SK-N-SH (cell line): ENCODE measurements at regions not wholly inside any gene's neighbourhood (a gene's known extent, or its start where the extent isn't known, plus 50 kb on each side); places are given as distances from the start of the nearest gene placed in this dataset.

Source experiments
- CTCF ChIA-PET: fragments of 300-600, 350-600 bp; formaldehyde crosslinking; extraction: SDS; loops from one replicate; lab custom pipeline; 2021; lab: Yijun Ruan, JAX
- POLR2A ChIA-PET: fragments of 350-600 bp; sonication (Branson Sonifier 250); formaldehyde crosslinking; extraction: SDS; loops from one replicate; lab custom pipeline; 2020; ENCODE audit warnings: antibody characterized with exemption, inconsistent platforms; lab: Yijun Ruan, JAX
- DNase-seq: peaks from one replicate; pipeline ENCODE4 v3.0.0; 2012
- H2AFZ ChIP-seq: fragments of 200-600 bp; sonication (generic); 2 replicates; pipeline ENCODE4 v1.8.1; 2016; ENCODE audit warnings: antibody characterized with exemption, mild to moderate bottlenecking, low read depth
- H3F3A ChIP-seq: fragments of 200-600 bp; sonication (generic); replicated peaks from 2 replicates; pipeline ENCODE3; 2016; ENCODE audit warnings: antibody characterized with exemption, mild to moderate bottlenecking; ENCODE audit not compliant: insufficient read depth
- H3K27ac ChIP-seq, 2 experiments: fragments of 200-500 bp in 1 of 2; fragments of 200-600 bp in 1 of 2; sonication (Bioruptor generic) in 1 of 2; sonication (generic), shearing (Covaris generic) in 1 of 2; 2 replicates each; pipeline versions ENCODE4 v1.5.1 to v1.6.1; 2014 to 2016; ENCODE audit warnings: low read depth in 2 of 2, inconsistent platforms in 1 of 2, low read length in 1 of 2, mild to moderate bottlenecking in 1 of 2, mixed read lengths in 1 of 2
- H3K27me3 ChIP-seq: fragments of 200-600 bp; sonication (generic), shearing (Covaris generic); 2 replicates; pipeline ENCODE4 v1.6.1; 2016; ENCODE audit warnings: mixed run types; ENCODE audit not compliant: insufficient read depth
- H3K36me3 ChIP-seq, 2 experiments: fragments of 200-500 bp in 1 of 2; fragments of 200-600 bp in 1 of 2; sonication (Bioruptor generic) in 1 of 2; sonication (generic) in 1 of 2; replicated peaks in 1 of 2; 2 replicates each; pipeline versions ENCODE3 to v1.5.1; 2014 to 2016; ENCODE audit warnings: low read length in 1 of 2, mild to moderate bottlenecking in 1 of 2; ENCODE audit not compliant: insufficient read depth in 2 of 2, control insufficient read depth in 1 of 2
- H3K4me1 ChIP-seq, 2 experiments: fragments of 200-500 bp in 1 of 2; fragments of 200-600 bp in 1 of 2; sonication (Bioruptor generic) in 1 of 2; sonication (generic), shearing (Covaris generic) in 1 of 2; 2 replicates each; pipeline versions ENCODE4 v1.5.1 to v1.6.1; 2014 to 2016; ENCODE audit warnings: low read depth in 1 of 2, low read length in 1 of 2, mixed run types in 1 of 2; ENCODE audit not compliant: insufficient read depth in 2 of 2, control insufficient read depth in 1 of 2
- H3K4me2 ChIP-seq: fragments of 200-600 bp; sonication (generic), shearing (Covaris generic); 2 replicates; pipeline ENCODE4 v1.6.1; 2017; ENCODE audit warnings: mixed run types
- H3K4me3 ChIP-seq, 2 experiments: fragments of 200-500 bp in 1 of 2; fragments of 200-600 bp in 1 of 2; sonication (Bioruptor generic) in 1 of 2; sonication (generic), shearing (Covaris generic) in 1 of 2; 2 replicates each; pipeline versions ENCODE4 v1.5.1 to v1.8.1; 2014 to 2016; ENCODE audit warnings: low read depth in 2 of 2, inconsistent platforms in 1 of 2, low read length in 1 of 2, mild to moderate bottlenecking in 1 of 2, mixed read lengths in 1 of 2, moderate library complexity in 1 of 2
- H3K79me2 ChIP-seq: fragments of 200-600 bp; sonication (generic); 2 replicates; pipeline ENCODE4 v1.8.1; 2017; ENCODE audit warnings: mild to moderate bottlenecking; ENCODE audit not compliant: insufficient read depth
- H3K9ac ChIP-seq: fragments of 200-600 bp; sonication (generic); 2 replicates; pipeline ENCODE4 v1.6.1; 2017; ENCODE audit warnings: mixed run types
- H3K9me2 ChIP-seq: fragments of 200-600 bp; sonication (generic); 2 replicates; pipeline ENCODE4 v1.6.1; 2017; ENCODE audit warnings: mixed run types
- H3K9me3 ChIP-seq: fragments of 200-600 bp; sonication (generic); 2 replicates; pipeline ENCODE4 v1.6.1; 2017; ENCODE audit warnings: mixed run types, mild to moderate bottlenecking, moderate library complexity
- H4K20me1 ChIP-seq: fragments of 200-600 bp; sonication (generic); 2 replicates; pipeline ENCODE4 v1.6.1; 2017; ENCODE audit warnings: mild to moderate bottlenecking, mixed run types; ENCODE audit not compliant: insufficient read depth
- CHD2 ChIP-seq: fragments of 150-350 bp; IDR thresholded peaks from 2 replicates; pipeline ENCODE4 v1.6.1; 2018; ENCODE audit warnings: low read length; ENCODE audit not compliant: partially characterized antibody
- CTCF ChIP-seq: fragments of 200-600 bp; sonication (generic); IDR thresholded peaks from 2 replicates; pipeline ENCODE4 v1.6.1; 2017; ENCODE audit warnings: antibody characterized with exemption, mild to moderate bottlenecking, moderate library complexity
- EP300 ChIP-seq, 2 experiments: IDR thresholded peaks; 2 replicates each; pipeline versions ENCODE4 v1.4.0 to v1.6.1; 2012; ENCODE audit warnings: borderline replicate concordance in 1 of 2, low read depth in 1 of 2, low read length in 1 of 2
- FOSL2 ChIP-seq: IDR thresholded peaks from 2 replicates; pipeline ENCODE4 v1.4.0; 2012; ENCODE audit warnings: low read depth, mild to moderate bottlenecking, moderate library complexity, borderline replicate concordance
- FOXJ3 ChIP-seq: sonication (generic); formaldehyde crosslinking; IDR thresholded peaks from 2 replicates; pipeline ENCODE4 v1.5.1; 2020; ENCODE audit warnings: mild to moderate bottlenecking, missing genetic modification reagents
- FOXM1 ChIP-seq: IDR thresholded peaks from 2 replicates; pipeline ENCODE4 v1.4.0; 2012; ENCODE audit warnings: low read depth, mild to moderate bottlenecking
- GABPA ChIP-seq: IDR thresholded peaks from 2 replicates; pipeline ENCODE4 v1.4.0; 2012; ENCODE audit warnings: low read depth, mild to moderate bottlenecking
- GATA2 ChIP-seq: sonication (generic); formaldehyde crosslinking; IDR thresholded peaks from 2 replicates; pipeline ENCODE4 v1.5.0; 2020; ENCODE audit warnings: mild to moderate bottlenecking, missing genetic modification reagents
- JUND ChIP-seq: IDR thresholded peaks from 2 replicates; pipeline ENCODE4 v1.4.0; 2012
- MEF2A ChIP-seq: IDR thresholded peaks from 2 replicates; pipeline ENCODE4 v1.4.0; 2012; ENCODE audit warnings: low read depth, borderline replicate concordance
- MXI1 ChIP-seq: IDR thresholded peaks from 2 replicates; pipeline ENCODE4 v1.6.1; 2012; ENCODE audit warnings: mild to moderate bottlenecking, low read depth, low read length, improper control_type of control experiment
- NFIC ChIP-seq: IDR thresholded peaks from 2 replicates; pipeline ENCODE4 v1.4.0; 2012; ENCODE audit warnings: borderline replicate concordance
- NRF1 ChIP-seq: IDR thresholded peaks from 2 replicates; pipeline ENCODE4 v1.6.1; 2012; ENCODE audit warnings: low read depth, mild to moderate bottlenecking, low read length
- PBX3 ChIP-seq: IDR thresholded peaks from 2 replicates; pipeline ENCODE4; 2012
- POLR2AphosphoS5 ChIP-seq: IDR thresholded peaks from 2 replicates; pipeline ENCODE4 v1.6.1; 2012; ENCODE audit warnings: low read depth, low read length
- REST ChIP-seq: IDR thresholded peaks from 2 replicates; pipeline ENCODE4 v1.6.1; 2012; ENCODE audit warnings: mild to moderate bottlenecking, low read depth, low read length, moderate library complexity
- SIN3A ChIP-seq: IDR thresholded peaks from 2 replicates; pipeline ENCODE4 v1.6.1; 2012; ENCODE audit warnings: low read depth, mild to moderate bottlenecking, low read length, moderate library complexity, borderline replicate concordance
- TAF1 ChIP-seq: IDR thresholded peaks from 2 replicates; pipeline ENCODE4 v1.6.1; 2012; ENCODE audit warnings: low read depth, mild to moderate bottlenecking, low read length, moderate library complexity, borderline replicate concordance
- TCF12 ChIP-seq: IDR thresholded peaks from 2 replicates; pipeline ENCODE4 v1.4.0; 2012
- TEAD4 ChIP-seq: IDR thresholded peaks from 2 replicates; pipeline ENCODE4 v1.4.0; 2012; ENCODE audit warnings: mild to moderate bottlenecking, borderline replicate concordance; ENCODE audit not compliant: insufficient read depth
- YY1 ChIP-seq: IDR thresholded peaks from 2 replicates; pipeline ENCODE4 v1.4.0; 2012; ENCODE audit warnings: low read depth, mild to moderate bottlenecking
- WGBS: methylation state at CpG from one replicate; pipeline ENCODE4 v1.1.6; 2017; ENCODE audit warnings: low lambda C conversion rate; 5-methylcytosine and 5-hydroxymethylcytosine counted together

- Histone ChIP-seq H3K27me3 (no peaks in the 10 kb centered on the region), H3K9me3 (no peaks in the 10 kb centered on the region), H2AFZ (no peak overlapping the region), H3K27ac (no peak overlapping the region), H3F3A (no peaks in the 10 kb centered on the region), H3K9me2 (no peaks in the 10 kb centered on the region), H3K36me3 (no peaks in the 10 kb centered on the region), H3K79me2 (no peaks in the 10 kb centered on the region), H3K4me2 (no peak overlapping the region), H3K4me1 (no peaks in the 10 kb centered on the region), H3K9ac (no peak overlapping the region), H4K20me1 (no peaks in the 10 kb centered on the region), H3K4me3 (no peak overlapping the region)
- TF ChIP-seq YY1 (no peak), JUND (no peak), TAF1 (no peak), TEAD4 (no peak), SIN3A (no peak), EP300 (IDR thresholded peaks at IDR 0.05; ENCODE audit: borderline replicate concordance in 1 of 2, low read depth in 1 of 2, low read length in 1 of 2) (no peak), CTCF (no peak), CHD2 (no peak)
- DNase-seq = no peak
- ChIA-PET CTCF (interaction anchor here (0.6 kb wide), 1 partner anchor 68 kb away, joined by 3 read pairs; no protein-coding TSS in a partner anchor), POLR2A (no interaction called here)
- WGBS = 0% methylated on average over 3 of the region's 3 CpGs
These were observed 187.4 kb upstream of the GHR start for GRCh38 chr5:42235837-42236236.

- H3K4me3 ChIP-seq = no peak overlapping the region
- H4K20me1 ChIP-seq = no peaks in the 10 kb centered on the region
- no peak overlapping the region for H3K27ac ChIP-seq
- no peak overlapping the region for H3K4me2 ChIP-seq
- TF ChIP-seq GABPA (no peak), REST (no peak), FOXJ3 (no peak), MXI1 (no peak), TCF12 (no peak), CTCF (no peak), GATA2 (no peak), PBX3 (no peak), JUND (no peak), POLR2AphosphoS5 (no peak), NRF1 (no peak), FOXM1 (no peak), FOSL2 (no peak), MEF2A (no peak), NFIC (no peak)
- no peaks in the 10 kb centered on the region for H3K4me1 ChIP-seq
- no peaks in the 10 kb centered on the region for H3K79me2 ChIP-seq
- ChIA-PET POLR2A (no interaction called here), CTCF (interaction anchor here (1.5 kb wide), 1 partner anchor 19 kb away, joined by 3 read pairs; no protein-coding TSS in a partner anchor)
- no peaks in the 10 kb centered on the region for H3K9me3 ChIP-seq
- H3K9ac ChIP-seq = no peak overlapping the region
- no peaks in the 10 kb centered on the region for H3F3A ChIP-seq
- H3K36me3 ChIP-seq = no peaks in the 10 kb centered on the region
- no peaks in the 10 kb centered on the region for H3K9me2 ChIP-seq
- no peak overlapping the region for H2AFZ ChIP-seq
- no peak for DNase-seq
- 0% methylated on average over 2 of the region's 2 CpGs for WGBS
- H3K27me3 ChIP-seq = no peaks in the 10 kb centered on the region
These were observed 181.6 kb upstream of the GHR start for GRCh38 chr5:42241636-42242035.
